HFF-Myc (cell line): ENCODE measurements at regions not wholly inside any gene's neighbourhood (a gene's known extent, or its start where the extent isn't known, plus 50 kb on each side); places are given as distances from the start of the nearest gene placed in this dataset.

Experiments used
- DNase-seq: peaks from one replicate; pipeline ENCODE4 v3.0.0-alpha.2; 2011; ENCODE audit warnings: low read depth; ENCODE audit errors: extremely low read depth
- H3K4me3 ChIP-seq: replicated peaks from 2 replicates; pipeline ENCODE4 v1.5.1; 2011; ENCODE audit warnings: low read depth, mild to moderate bottlenecking, control low read depth, low read length
- CTCF ChIP-seq: IDR thresholded peaks from 2 replicates; pipeline ENCODE4 v1.5.1; 2012; ENCODE audit warnings: mild to moderate bottlenecking, low read depth, low read length, control low read depth; ENCODE audit errors: missing control alignments

- no peak for TF ChIP-seq CTCF
- no peak for DNase-seq
- H3K4me3 ChIP-seq, result no peak overlapping the region
These were observed 111.3 kb upstream of the UQCRFS1 start for GRCh38 chr19:29324291-29324680.

- no peak for DNase-seq
- H3K4me3 ChIP-seq, result no peak overlapping the region
- TF ChIP-seq CTCF, result no peak
These were observed 111.8 kb upstream of the UQCRFS1 start for GRCh38 chr19:29324717-29325116.

DNA sequence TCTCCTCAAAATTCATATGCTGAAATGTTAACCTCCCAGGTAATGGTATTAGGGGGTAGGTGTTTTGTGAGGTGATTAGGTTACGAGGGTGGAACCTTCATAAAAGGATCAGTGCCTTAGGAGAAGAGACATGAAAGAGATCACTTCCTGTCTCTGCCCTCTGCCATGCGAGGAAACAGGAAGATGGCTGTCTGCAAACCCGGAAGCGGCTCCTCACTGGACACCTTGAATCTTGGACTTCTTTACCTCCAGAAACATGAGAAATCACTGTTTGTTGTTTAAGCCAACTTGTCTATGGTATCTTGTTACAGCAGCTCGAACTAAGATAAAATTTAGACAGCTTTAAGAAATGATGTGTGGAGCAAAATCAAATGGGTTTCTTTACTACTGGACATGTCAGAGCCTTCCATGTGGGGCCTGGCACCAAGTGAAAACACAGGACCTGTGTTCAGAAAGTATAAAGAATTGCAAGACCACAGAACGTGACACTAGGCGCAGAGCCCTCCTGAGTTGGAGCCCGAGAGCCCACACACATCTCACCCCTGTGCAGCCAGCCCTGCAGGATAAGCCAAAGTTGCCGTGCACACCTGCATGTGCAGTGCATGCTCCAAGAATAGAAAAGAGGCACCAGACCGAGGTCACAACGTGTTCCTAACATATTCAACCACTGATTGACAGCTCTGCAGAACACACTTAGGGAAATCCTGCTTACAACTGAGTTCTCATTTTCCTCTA is 112.5 kb upstream of the UQCRFS1 start:
- DNase-seq, result no peak
- TF ChIP-seq CTCF, result no peak
- H3K4me3 ChIP-seq, result no peak overlapping the region

DNA sequence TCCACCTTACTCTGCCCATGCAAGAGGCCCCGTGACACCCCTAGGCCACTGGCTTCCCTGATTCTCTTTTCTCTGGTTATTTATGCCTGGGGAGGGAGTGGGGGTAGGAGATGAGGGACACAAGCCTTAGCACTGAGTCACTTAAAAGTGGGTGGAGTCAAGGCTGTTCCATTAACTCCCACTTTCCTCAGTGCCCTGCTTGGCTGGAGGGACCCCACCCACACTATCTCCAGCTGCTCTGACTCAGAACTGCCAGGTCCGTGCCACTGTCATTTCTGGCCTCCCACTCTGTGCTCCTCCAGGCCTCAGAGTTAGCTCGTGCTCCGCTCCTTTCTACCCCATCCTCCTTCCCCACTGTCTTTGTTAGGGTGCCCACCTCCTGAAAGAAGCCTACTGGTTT is 113.4 kb upstream of the UQCRFS1 start:
- DNase-seq, result no peak
- no peak overlapping the region for H3K4me3 ChIP-seq
- no peak for TF ChIP-seq CTCF

GRCh38 chr19:29326849-29327840 is 114.2 kb upstream of the UQCRFS1 start:
- no peak for DNase-seq
- no peak overlapping the region for H3K4me3 ChIP-seq
- no peak for TF ChIP-seq CTCF

GRCh38 chr19:29328586-29328985 is 115.6 kb upstream of the UQCRFS1 start:
- TF ChIP-seq CTCF, result no peak
- no peak for DNase-seq
- no peak overlapping the region for H3K4me3 ChIP-seq
